ENCODE measurements at regions not wholly inside any gene's neighbourhood (a gene's known extent, or its start where the extent isn't known, plus 50 kb on each side); places are given as distances from the start of the nearest gene placed in this dataset.

DNA sequence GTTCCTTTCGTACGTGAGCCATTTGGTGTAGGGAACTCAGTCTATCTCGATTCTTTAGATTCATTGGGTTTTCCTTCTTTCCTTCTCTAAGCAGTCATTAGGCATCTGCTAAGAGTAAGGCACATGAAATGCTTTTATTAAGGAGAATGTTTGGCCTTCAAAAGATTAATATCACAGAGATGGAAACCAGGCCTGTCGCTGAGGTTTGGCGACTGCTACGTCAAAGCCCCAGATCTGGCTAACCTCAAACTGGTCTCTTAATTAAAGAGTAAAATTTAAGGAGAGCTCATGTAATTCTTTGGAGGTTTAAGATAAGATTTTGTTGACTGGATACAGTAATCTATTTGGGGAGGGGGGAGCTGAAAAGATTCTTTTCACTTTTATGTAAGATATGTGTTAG, 189.8 kb downstream of the JCAD start:
- H3K9me3 ChIP-seq (replicated peaks in 1 of 2; ENCODE audit: control insufficient read depth in 1 of 2, insufficient read depth in 1 of 2, low read length in 2 of 2): no peaks in the 10 kb centered on the region
- H3K79me2 ChIP-seq (ENCODE audit: insufficient read depth, low read length): no peaks in the 10 kb centered on the region
- 73% methylated on average over 5 of the region's 6 CpGs for WGBS (ENCODE audit: insufficient coverage)
- H3K27me3 Mint-ChIP-seq (ENCODE audit: low read depth in 3 of 3): peaks cover 0 to 4% (median 0%) of the 10 kb centered on the region in 3 donors
- H3K36me3 Mint-ChIP-seq: no peaks in the 10 kb centered on the region
- no peak overlapping the region for H2AFZ ChIP-seq (ENCODE audit: insufficient read depth, low read depth, low read length, poor library complexity, severe bottlenecking)
- H3K27me3 ChIP-seq (ENCODE audit: control insufficient read depth in 2 of 2, insufficient read depth in 2 of 2, low read length in 2 of 2): no peaks in the 10 kb centered on the region
- H3K36me3 ChIP-seq (replicated peaks in 1 of 2; ENCODE audit: control insufficient read depth in 1 of 2, insufficient read depth in 2 of 2, low read length in 2 of 2): no peaks in the 10 kb centered on the region
- H3K4me3 Mint-ChIP-seq: no peak overlapping the region
- TF ChIP-seq, protein P1, sequence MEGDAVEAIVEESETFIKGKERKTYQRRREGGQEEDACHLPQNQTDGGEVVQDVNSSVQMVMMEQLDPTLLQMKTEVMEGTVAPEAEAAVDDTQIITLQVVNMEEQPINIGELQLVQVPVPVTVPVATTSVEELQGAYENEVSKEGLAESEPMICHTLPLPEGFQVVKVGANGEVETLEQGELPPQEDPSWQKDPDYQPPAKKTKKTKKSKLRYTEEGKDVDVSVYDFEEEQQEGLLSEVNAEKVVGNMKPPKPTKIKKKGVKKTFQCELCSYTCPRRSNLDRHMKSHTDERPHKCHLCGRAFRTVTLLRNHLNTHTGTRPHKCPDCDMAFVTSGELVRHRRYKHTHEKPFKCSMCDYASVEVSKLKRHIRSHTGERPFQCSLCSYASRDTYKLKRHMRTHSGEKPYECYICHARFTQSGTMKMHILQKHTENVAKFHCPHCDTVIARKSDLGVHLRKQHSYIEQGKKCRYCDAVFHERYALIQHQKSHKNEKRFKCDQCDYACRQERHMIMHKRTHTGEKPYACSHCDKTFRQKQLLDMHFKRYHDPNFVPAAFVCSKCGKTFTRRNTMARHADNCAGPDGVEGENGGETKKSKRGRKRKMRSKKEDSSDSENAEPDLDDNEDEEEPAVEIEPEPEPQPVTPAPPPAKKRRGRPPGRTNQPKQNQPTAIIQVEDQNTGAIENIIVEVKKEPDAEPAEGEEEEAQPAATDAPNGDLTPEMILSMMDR (IDR thresholded peaks at IDR 0.05): no peak
- no peaks in the 10 kb centered on the region for H4K20me1 ChIP-seq (ENCODE audit: insufficient read depth, low read length)
- H3K4me3 ChIP-seq (replicated peaks in 1 of 3; ENCODE audit: low read depth in 2 of 3, low read length in 3 of 3): no peak overlapping the region
- H3K9ac ChIP-seq (ENCODE audit: insufficient read depth, low read length, poor library complexity, severe bottlenecking): no peak overlapping the region
- intact Hi-C loops (cut with micrococcal nuclease): no loop called here
- peaks cover 3% of the 10 kb centered on the region for H3K4me1 Mint-ChIP-seq
- no peak overlapping the region for H3K27ac Mint-ChIP-seq
- peaks cover 0 to 5% (median 1%) of the 10 kb centered on the region in 7 donors for H3K9me3 Mint-ChIP-seq
- H3K4me1 ChIP-seq (ENCODE audit: control insufficient read depth in 1 of 2, insufficient read depth in 2 of 2, low read length in 2 of 2): peaks cover 0 to under 1% of the 10 kb centered on the region in 2 donors
- H3K27ac ChIP-seq (ENCODE audit: low read depth in 1 of 2, low read length in 2 of 2): no peak overlapping the region
- DNase-seq: no peak
- no peak overlapping the region for H3K4me2 ChIP-seq (replicated peaks; ENCODE audit: extremely low read depth, low read length, poor library complexity, severe bottlenecking)

DNA sequence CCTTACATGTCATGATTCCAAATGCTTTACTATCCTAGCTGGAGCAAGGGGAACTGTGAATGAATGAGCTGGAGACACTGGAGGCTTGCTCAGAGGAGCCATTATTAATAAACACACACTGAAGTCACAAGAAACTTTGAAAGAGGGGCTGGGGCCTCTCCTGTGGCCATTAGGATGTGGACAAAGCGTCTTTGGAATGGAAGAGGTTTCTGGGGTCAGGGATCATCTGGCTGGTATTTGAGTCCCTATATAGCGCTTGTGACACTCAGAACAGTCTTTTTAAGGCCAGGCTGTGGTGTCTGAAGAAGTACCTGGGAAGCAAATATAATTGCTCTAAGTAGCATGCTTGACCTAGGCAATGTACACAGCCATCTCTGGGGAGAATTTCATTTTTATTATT, 193.0 kb downstream of the JCAD start:
- no peak for DNase-seq
- Mint-ChIP-seq H3K27ac (peak overlapping the region in 1 of 7 donors; percentile 51), H3K4me3 (no peak overlapping the region), H3K36me3 (no peaks in the 10 kb centered on the region), H3K27me3 (ENCODE audit: low read depth in 3 of 3) (peaks cover 0 to 2% (median 0%) of the 10 kb centered on the region in 3 donors), H3K4me1 (no peaks in the 10 kb centered on the region), H3K9me3 (peaks cover 0 to 5% (median 1%) of the 10 kb centered on the region in 7 donors)
- H3K9me3 ChIP-seq (replicated peaks in 1 of 2; ENCODE audit: control insufficient read depth in 1 of 2, insufficient read depth in 1 of 2, low read length in 2 of 2): no peaks in the 10 kb centered on the region
- no peak overlapping the region for H3K9ac ChIP-seq (ENCODE audit: insufficient read depth, low read length, poor library complexity, severe bottlenecking)
- TF ChIP-seq, protein P1 (IDR thresholded peaks at IDR 0.05): no peak
- H3K4me3 ChIP-seq (replicated peaks in 1 of 3; ENCODE audit: low read depth in 2 of 3, low read length in 3 of 3): no peak overlapping the region
- H2AFZ ChIP-seq (ENCODE audit: insufficient read depth, low read depth, low read length, poor library complexity, severe bottlenecking): no peak overlapping the region
- WGBS (ENCODE audit: insufficient coverage): 100% methylated on average over 2 of the region's 2 CpGs
- no peaks in the 10 kb centered on the region for H3K79me2 ChIP-seq (ENCODE audit: insufficient read depth, low read length)
- no peaks in the 10 kb centered on the region for H3K27me3 ChIP-seq (ENCODE audit: control insufficient read depth in 2 of 2, insufficient read depth in 2 of 2, low read length in 2 of 2)
- intact Hi-C loops (cut with micrococcal nuclease): no loop called here
- H3K4me1 ChIP-seq (ENCODE audit: control insufficient read depth in 1 of 2, insufficient read depth in 2 of 2, low read length in 2 of 2): no peaks in the 10 kb centered on the region
- no peak overlapping the region for H3K27ac ChIP-seq (ENCODE audit: low read depth in 1 of 2, low read length in 2 of 2)
- H3K4me2 ChIP-seq (replicated peaks; ENCODE audit: extremely low read depth, low read length, poor library complexity, severe bottlenecking): no peak overlapping the region
- no peaks in the 10 kb centered on the region for H4K20me1 ChIP-seq (ENCODE audit: insufficient read depth, low read length)
- H3K36me3 ChIP-seq (replicated peaks in 1 of 2; ENCODE audit: control insufficient read depth in 1 of 2, insufficient read depth in 2 of 2, low read length in 2 of 2): no peaks in the 10 kb centered on the region

All from CD14-positive monocyte (primary cell).